Tibial nerve (tissue), 4 donors: ENCODE measurements at regions not wholly inside any gene's neighbourhood (a gene's known extent, or its start where the extent isn't known, plus 50 kb on each side); places are given as distances from the start of the nearest gene placed in this dataset.

Experiments
- DNase-seq, 2 donors: peaks; one replicate each; pipeline ENCODE4 v3.0.0-alpha.2; 2019; ENCODE audit warnings: low spot score in 2 of 2
- H3K27ac ChIP-seq, 4 donors: fragments of 200-600 bp; sonication (generic) in 3 of 4; one replicate each; pipeline ENCODE4 v1.5.1; 2017 to 2019; ENCODE audit warnings: mild to moderate bottlenecking in 1 of 4
- H3K27me3 ChIP-seq, 2 donors: fragments of 200-600 bp; sonication (generic) in 1 of 2; one replicate each; pipeline versions ENCODE4 v1.5.1 to v1.6.0; 2017 to 2019
- H3K36me3 ChIP-seq, 3 donors: fragments of 200-600 bp; sonication (generic); one replicate each; pipeline ENCODE4 v1.5.1; 2018 to 2019
- H3K4me1 ChIP-seq, 4 donors: fragments of 200-600 bp; sonication (generic) in 3 of 4; one replicate each; pipeline ENCODE4 v1.5.1; 2017 to 2019
- H3K4me3 ChIP-seq, 4 donors: fragments of 200-600 bp; sonication (generic) in 3 of 4; one replicate each; pipeline ENCODE4 v1.5.1; 2017 to 2019; ENCODE audit warnings: mild to moderate bottlenecking in 1 of 4, moderate library complexity in 1 of 4
- H3K9me3 ChIP-seq, 4 donors: fragments of 200-600 bp; sonication (generic) in 3 of 4; one replicate each; pipeline ENCODE4 v1.5.1; 2017 to 2019
- EP300 ChIP-seq, 2 donors: sonication (generic); formaldehyde crosslinking; IDR thresholded peaks; one replicate each; pipeline ENCODE4 v1.6.1; 2017; ENCODE audit warnings: antibody characterized with exemption in 2 of 2, mild to moderate bottlenecking in 1 of 2
- POLR2A ChIP-seq, 2 donors: fragments of 450-650 bp; IDR thresholded peaks; one replicate each; pipeline ENCODE4 v1.6.1; 2017; ENCODE audit warnings: antibody characterized with exemption in 2 of 2, mild to moderate bottlenecking in 2 of 2, moderate library complexity in 2 of 2
- WGBS, 2 donors: methylation state at CpG; one replicate each; pipeline ENCODE4 v1.1.5; 2018; 5-methylcytosine and 5-hydroxymethylcytosine counted together
- TF ChIP-seq, protein P1 (sequence below), 5 experiments: fragments of 200-600 bp in 3 of 5; fragments of 450-650 bp in 2 of 5; sonication (generic) in 3 of 5; IDR thresholded peaks; one replicate each; pipeline ENCODE4 v1.5.1; 2016 to 2019; ENCODE audit warnings: antibody characterized with exemption in 5 of 5, mild to moderate bottlenecking in 3 of 5, moderate library complexity in 2 of 5

DNA sequence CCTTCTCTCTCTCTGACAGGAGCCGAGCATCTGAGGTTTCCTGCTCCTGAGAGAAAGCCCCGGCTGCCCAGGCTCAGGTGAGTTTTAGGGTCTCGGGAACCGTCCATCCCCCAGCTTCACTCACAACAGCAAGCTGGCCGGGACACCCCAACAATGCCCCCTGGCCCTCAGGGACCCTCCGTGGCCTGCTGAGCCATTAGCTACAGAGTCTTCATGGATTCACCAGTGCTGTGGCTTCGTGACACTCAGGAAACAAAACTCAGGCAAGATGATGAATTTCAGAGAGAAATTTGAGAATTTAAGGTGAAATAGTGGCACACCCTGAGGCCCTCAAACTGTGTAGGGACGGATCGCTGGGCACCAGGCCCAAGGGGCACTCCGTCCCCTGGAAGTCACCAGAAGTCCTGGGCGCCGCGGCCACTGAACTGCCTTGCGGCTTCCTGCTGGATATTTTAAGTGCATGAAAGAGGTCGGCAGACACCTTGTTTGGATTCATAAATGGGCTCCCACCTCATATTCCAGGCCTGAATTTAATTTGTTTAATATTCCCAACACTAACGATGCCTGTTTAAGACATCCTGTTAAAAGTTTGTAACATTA, 368.3 kb upstream of the SALL3 start:
- no peak overlapping the region for H3K4me3 ChIP-seq
- no peak overlapping the region for H3K27ac ChIP-seq
- no peaks in the 10 kb centered on the region for H3K36me3 ChIP-seq
- 83 to 89% methylated on average over 16 of the region's 16 CpGs for WGBS, 2 donors
- TF ChIP-seq POLR2A (IDR thresholded peaks at IDR 0.05) (no peak), EP300 (IDR thresholded peaks at IDR 0.05) (no peak)
- TF ChIP-seq, protein P1, sequence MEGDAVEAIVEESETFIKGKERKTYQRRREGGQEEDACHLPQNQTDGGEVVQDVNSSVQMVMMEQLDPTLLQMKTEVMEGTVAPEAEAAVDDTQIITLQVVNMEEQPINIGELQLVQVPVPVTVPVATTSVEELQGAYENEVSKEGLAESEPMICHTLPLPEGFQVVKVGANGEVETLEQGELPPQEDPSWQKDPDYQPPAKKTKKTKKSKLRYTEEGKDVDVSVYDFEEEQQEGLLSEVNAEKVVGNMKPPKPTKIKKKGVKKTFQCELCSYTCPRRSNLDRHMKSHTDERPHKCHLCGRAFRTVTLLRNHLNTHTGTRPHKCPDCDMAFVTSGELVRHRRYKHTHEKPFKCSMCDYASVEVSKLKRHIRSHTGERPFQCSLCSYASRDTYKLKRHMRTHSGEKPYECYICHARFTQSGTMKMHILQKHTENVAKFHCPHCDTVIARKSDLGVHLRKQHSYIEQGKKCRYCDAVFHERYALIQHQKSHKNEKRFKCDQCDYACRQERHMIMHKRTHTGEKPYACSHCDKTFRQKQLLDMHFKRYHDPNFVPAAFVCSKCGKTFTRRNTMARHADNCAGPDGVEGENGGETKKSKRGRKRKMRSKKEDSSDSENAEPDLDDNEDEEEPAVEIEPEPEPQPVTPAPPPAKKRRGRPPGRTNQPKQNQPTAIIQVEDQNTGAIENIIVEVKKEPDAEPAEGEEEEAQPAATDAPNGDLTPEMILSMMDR (IDR thresholded peaks at IDR 0.05), result no peak
- no peak for DNase-seq
- no peaks in the 10 kb centered on the region for H3K27me3 ChIP-seq
- no peaks in the 10 kb centered on the region for H3K4me1 ChIP-seq
- peaks cover 0 to 7% (median 0%) of the 10 kb centered on the region in 4 donors for H3K9me3 ChIP-seq

DNA sequence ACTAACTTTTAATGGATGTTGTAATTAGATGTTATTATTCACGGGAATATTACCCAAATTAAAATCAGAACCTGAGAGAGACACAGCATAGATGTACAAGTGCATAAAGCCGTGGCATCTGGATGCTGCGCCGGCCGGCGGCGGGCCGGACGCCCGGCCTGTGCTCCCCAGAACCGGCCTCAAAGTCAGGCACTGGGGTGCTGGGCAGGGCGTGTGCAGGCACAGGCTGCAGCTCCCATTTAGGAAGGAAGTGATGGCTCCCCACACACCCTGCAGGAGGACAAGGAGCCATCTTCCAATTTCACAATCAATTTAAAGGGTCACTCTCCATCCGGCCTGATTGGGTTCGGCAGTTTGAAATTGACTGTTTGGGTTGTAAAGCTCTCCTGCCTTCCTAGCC, 367.7 kb upstream of the SALL3 start:
- no peaks in the 10 kb centered on the region for H3K36me3 ChIP-seq
- H3K4me1 ChIP-seq, result no peaks in the 10 kb centered on the region
- WGBS, 2 donors, result 83 to 86% methylated on average over 14 of the region's 14 CpGs
- TF ChIP-seq EP300 (IDR thresholded peaks at IDR 0.05), result no peak
- TF ChIP-seq, protein P1 (IDR thresholded peaks at IDR 0.05), result no peak
- no peak for TF ChIP-seq POLR2A (IDR thresholded peaks at IDR 0.05)
- no peak for DNase-seq
- H3K27ac ChIP-seq, result no peak overlapping the region
- no peak overlapping the region for H3K4me3 ChIP-seq
- peaks cover 0 to 13% (median 0%) of the 10 kb centered on the region in 4 donors for H3K9me3 ChIP-seq
- no peaks in the 10 kb centered on the region for H3K27me3 ChIP-seq

DNA sequence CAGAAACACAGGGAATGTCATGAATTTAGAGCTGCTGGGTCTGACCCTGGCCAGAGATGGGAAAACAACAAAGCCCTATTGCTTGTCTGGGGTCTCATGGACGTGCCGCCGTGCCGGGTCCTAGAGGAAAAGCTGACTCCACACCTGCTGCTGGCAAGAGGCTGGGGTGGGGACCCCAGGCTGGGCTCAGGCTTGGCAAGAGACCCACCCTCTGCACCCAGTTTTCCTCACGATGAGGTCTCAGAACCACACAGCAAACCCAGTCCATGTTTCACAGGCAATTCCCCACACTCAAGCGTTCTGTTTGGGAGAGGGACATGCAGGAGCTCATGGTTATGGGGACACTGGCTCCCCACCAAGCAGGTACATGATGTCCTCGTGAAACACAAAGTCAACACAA, 367.3 kb upstream of the SALL3 start:
- 67 to 76% methylated on average over 7 of the region's 7 CpGs for WGBS, 2 donors
- DNase-seq, result no peak
- no peaks in the 10 kb centered on the region for H3K4me1 ChIP-seq
- TF ChIP-seq EP300 (IDR thresholded peaks at IDR 0.05) (no peak), POLR2A (IDR thresholded peaks at IDR 0.05) (no peak)
- TF ChIP-seq, protein P1 (IDR thresholded peaks at IDR 0.05), result no peak
- H3K4me3 ChIP-seq, result no peak overlapping the region
- H3K27me3 ChIP-seq, result no peaks in the 10 kb centered on the region
- H3K27ac ChIP-seq, result no peak overlapping the region
- H3K36me3 ChIP-seq, result no peaks in the 10 kb centered on the region
- peaks cover 0 to 17% (median 0%) of the 10 kb centered on the region in 4 donors for H3K9me3 ChIP-seq

DNA sequence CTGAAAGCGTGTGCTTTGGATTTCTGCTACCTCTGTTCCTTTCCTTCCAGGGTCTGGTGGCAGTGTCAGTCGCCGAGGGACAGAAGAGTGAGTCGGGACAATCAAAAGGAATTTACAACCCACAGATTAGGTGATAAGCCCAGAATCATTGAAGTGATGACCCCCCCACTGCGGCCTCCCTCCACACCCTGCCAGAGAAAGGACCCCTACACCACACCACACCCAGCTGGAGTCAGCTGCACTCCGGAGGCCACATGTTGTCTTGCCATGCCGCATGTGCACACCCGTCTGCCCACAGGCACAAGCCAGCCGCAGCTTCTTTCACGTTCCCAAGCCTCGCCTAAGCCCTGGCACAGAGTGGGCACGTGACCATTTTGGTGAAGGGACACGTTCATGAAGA, 366.8 kb upstream of the SALL3 start:
- TF ChIP-seq EP300 (IDR thresholded peaks at IDR 0.05), result no peak
- no peak overlapping the region for H3K27ac ChIP-seq
- H3K27me3 ChIP-seq, result no peaks in the 10 kb centered on the region
- DNase-seq, result no peak
- H3K4me3 ChIP-seq, result no peak overlapping the region
- no peaks in the 10 kb centered on the region for H3K4me1 ChIP-seq
- H3K36me3 ChIP-seq, result no peaks in the 10 kb centered on the region
- 77 to 81% methylated on average over 9 to 13 of the region's 13 CpGs for WGBS, 2 donors
- peaks cover 0 to 20% (median 0%) of the 10 kb centered on the region in 4 donors for H3K9me3 ChIP-seq

DNA sequence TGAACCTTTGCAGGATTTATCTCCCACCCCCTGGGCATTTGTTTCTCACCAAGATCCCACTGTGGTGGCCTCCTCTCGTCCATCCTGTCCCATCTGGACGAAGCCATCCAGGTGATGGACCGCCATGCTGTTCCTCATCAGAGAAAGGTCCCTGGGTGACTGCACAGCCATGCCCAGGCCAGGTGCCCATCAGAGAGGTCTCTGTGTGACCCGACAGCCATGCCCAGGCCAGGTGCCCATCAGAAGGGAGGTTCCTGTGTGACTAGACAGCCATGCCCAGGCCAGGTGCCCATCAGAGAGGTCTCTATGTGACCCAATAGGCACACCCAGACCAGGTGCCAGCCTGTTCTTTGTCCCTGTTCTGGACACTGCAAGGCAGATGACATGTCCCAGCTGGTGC, 360.9 kb upstream of the SALL3 start:
- WGBS, 2 donors, result 97% methylated on average over 4 of the region's 4 CpGs
- Histone ChIP-seq H3K27me3 (no peaks in the 10 kb centered on the region), H3K36me3 (no peaks in the 10 kb centered on the region), H3K9me3 (peaks cover 0 to 20% (median 0%) of the 10 kb centered on the region in 4 donors), H3K27ac (no peak overlapping the region), H3K4me3 (no peak overlapping the region), H3K4me1 (no peaks in the 10 kb centered on the region)
- no peak for DNase-seq
- TF ChIP-seq POLR2A (IDR thresholded peaks at IDR 0.05) (no peak), EP300 (IDR thresholded peaks at IDR 0.05) (no peak)
- TF ChIP-seq, protein P1 (IDR thresholded peaks at IDR 0.05), result no peak

DNA sequence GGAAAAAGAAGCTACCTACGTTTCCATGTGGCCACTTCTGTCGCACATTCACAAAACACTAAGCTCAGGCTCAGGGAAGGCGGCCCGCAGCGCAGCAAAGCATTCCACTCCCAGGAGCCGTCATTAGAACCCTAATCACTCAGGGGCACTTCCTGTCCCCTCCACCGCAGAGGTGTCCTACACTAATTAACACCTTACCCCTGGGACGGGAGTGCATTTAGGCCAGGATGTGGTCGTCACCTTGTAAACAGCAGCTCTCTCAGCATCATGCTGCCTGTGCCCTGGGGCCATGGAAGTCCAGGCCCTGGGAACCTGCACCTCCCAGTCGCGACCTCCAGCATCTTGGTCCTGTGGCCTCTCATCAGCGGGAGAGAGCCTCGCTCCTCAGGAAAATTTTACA, 359.8 kb upstream of the SALL3 start:
- Histone ChIP-seq H3K27me3 (no peaks in the 10 kb centered on the region), H3K36me3 (no peaks in the 10 kb centered on the region), H3K9me3 (peaks cover 0 to 20% (median 0%) of the 10 kb centered on the region in 4 donors), H3K27ac (no peak overlapping the region), H3K4me3 (no peak overlapping the region), H3K4me1 (no peaks in the 10 kb centered on the region)
- TF ChIP-seq EP300 (IDR thresholded peaks at IDR 0.05) (no peak), POLR2A (IDR thresholded peaks at IDR 0.05) (no peak)
- TF ChIP-seq, protein P1 (IDR thresholded peaks at IDR 0.05), result no peak
- DNase-seq, result no peak
- 33 to 45% methylated on average over 8 to 13 of the region's 13 CpGs for WGBS, 2 donors
